Right lobe of liver (tissue), 4 donors: ENCODE measurements at regions not wholly inside any gene's neighbourhood (a gene's known extent, or its start where the extent isn't known, plus 50 kb on each side); places are given as distances from the start of the nearest gene placed in this dataset.

Experiments
- POLR2A ChIP-seq: fragments of 450-650 bp; IDR thresholded peaks from one replicate; pipeline ENCODE4 v1.6.1; 2017; ENCODE audit warnings: antibody characterized with exemption, mild to moderate bottlenecking
- TF ChIP-seq, protein P1 (sequence below), 4 donors: fragments of 200-600 bp in 3 of 4; fragments of 450-650 bp in 1 of 4; IDR thresholded peaks; one replicate each; pipeline versions ENCODE4 v1.5.1 to v1.8.0; 2016 to 2022; ENCODE audit warnings: antibody characterized with exemption in 4 of 4, mild to moderate bottlenecking in 2 of 4
- donor health status: DM: no; HTN: no; CAD: no.
- donor health status: DM: no; HTN: no; CAD: no.
- donor health status: DM: no; HTN: yes; CAD: no.

DNA sequence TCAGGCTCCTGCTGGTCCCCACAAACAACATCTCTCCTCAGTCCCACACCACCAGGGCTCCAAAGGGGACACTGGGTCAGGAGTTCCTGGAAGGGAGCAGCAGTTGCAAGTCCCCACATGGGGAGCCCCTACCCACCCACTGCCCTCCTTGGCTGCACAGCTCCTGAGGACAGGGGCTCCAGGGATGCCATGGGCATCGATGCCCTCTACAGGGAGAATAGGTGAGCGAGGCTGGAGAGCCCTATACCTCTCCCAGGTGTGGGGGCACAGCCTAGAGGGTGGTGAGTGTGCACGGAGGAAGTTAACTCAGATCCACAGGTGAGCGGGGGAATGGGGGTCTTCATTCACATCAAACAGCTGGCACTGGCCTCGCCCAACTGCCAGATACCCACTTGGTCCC lies 141.2 kb upstream of the LINGO1 start:
- TF ChIP-seq POLR2A = no peak
- TF ChIP-seq, protein P1, sequence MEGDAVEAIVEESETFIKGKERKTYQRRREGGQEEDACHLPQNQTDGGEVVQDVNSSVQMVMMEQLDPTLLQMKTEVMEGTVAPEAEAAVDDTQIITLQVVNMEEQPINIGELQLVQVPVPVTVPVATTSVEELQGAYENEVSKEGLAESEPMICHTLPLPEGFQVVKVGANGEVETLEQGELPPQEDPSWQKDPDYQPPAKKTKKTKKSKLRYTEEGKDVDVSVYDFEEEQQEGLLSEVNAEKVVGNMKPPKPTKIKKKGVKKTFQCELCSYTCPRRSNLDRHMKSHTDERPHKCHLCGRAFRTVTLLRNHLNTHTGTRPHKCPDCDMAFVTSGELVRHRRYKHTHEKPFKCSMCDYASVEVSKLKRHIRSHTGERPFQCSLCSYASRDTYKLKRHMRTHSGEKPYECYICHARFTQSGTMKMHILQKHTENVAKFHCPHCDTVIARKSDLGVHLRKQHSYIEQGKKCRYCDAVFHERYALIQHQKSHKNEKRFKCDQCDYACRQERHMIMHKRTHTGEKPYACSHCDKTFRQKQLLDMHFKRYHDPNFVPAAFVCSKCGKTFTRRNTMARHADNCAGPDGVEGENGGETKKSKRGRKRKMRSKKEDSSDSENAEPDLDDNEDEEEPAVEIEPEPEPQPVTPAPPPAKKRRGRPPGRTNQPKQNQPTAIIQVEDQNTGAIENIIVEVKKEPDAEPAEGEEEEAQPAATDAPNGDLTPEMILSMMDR (IDR thresholded peaks at IDR 0.05) = no peak
